NCI-H226 (cell line): ENCODE measurements at regions not wholly inside any gene's neighbourhood (a gene's known extent, or its start where the extent isn't known, plus 50 kb on each side); places are given as distances from the start of the nearest gene placed in this dataset.
"Not testable (repeated sequence)": the region's sequence is repeated elsewhere in the genome, so short reads cannot be mapped to it uniquely, and the experiment has no call there.

Experiments used
- DNase-seq: peaks from one replicate; pipeline ENCODE4 v3.0.0-alpha.2; 2015

- DNase-seq: no peak
These were observed 72.9 kb upstream of the SNTG2 start for GRCh38 chr2:877747-878146.

- DNase-seq: no peak
These were observed 74.7 kb upstream of the SNTG2 start for GRCh38 chr2:875687-876615.

- no peak for DNase-seq
These were observed 76.7 kb upstream of the SNTG2 start for GRCh38 chr2:873651-874580.

- no peak for DNase-seq
These were observed 77.6 kb upstream of the SNTG2 start for GRCh38 chr2:873027-873426.

GRCh38 chr2:871926-872680 lies 78.5 kb upstream of the SNTG2 start:
- DNase-seq: no peak

GRCh38 chr2:871175-871727 lies 79.4 kb upstream of the SNTG2 start:
- DNase-seq: no peak

- DNase-seq: no peak
These were observed 80.2 kb upstream of the SNTG2 start for GRCh38 chr2:870426-870825.

GRCh38 chr2:869894-870293 lies 80.8 kb upstream of the SNTG2 start:
- no peak for DNase-seq

- DNase-seq: no peak
These were observed 81.2 kb upstream of the SNTG2 start for GRCh38 chr2:869357-869871.

GRCh38 chr2:868857-869256 lies 81.8 kb upstream of the SNTG2 start:
- not testable (repeated sequence) for DNase-seq

- DNase-seq: no peak
These were observed 83.4 kb upstream of the SNTG2 start for GRCh38 chr2:867296-867695.

GRCh38 chr2:866887-867286 lies 83.8 kb upstream of the SNTG2 start:
- DNase-seq: no peak

GRCh38 chr2:866009-866680 lies 84.5 kb upstream of the SNTG2 start:
- no peak for DNase-seq

- no peak for DNase-seq
These were observed 86.0 kb upstream of the SNTG2 start for GRCh38 chr2:864501-865106.

- DNase-seq: no peak
These were observed 86.8 kb upstream of the SNTG2 start for GRCh38 chr2:863732-864450.

- no peak for DNase-seq
These were observed 87.8 kb upstream of the SNTG2 start for GRCh38 chr2:862731-863466.

GRCh38 chr2:862355-862687 lies 88.3 kb upstream of the SNTG2 start:
- no peak for DNase-seq

- DNase-seq: no peak
These were observed 88.8 kb upstream of the SNTG2 start for GRCh38 chr2:861655-862354.

- no peak for DNase-seq
These were observed 90.3 kb upstream of the SNTG2 start for GRCh38 chr2:860259-860855.
